Neural cell (in vitro differentiated cells): ENCODE measurements at regions not wholly inside any gene's neighbourhood (a gene's known extent, or its start where the extent isn't known, plus 50 kb on each side); places are given as distances from the start of the nearest gene placed in this dataset.

Experiments used
- H2AFZ ChIP-seq: fragments of 200-600, 300-800 bp; sonication (generic), shearing (Covaris generic); 2 replicates; pipeline ENCODE4 v1.6.0; 2014; ENCODE audit warnings: low read depth, mild to moderate bottlenecking, antibody characterized with exemption, low read length, moderate library complexity
- H3F3A ChIP-seq: fragments of 200-600 bp; shearing (Covaris generic); 2 replicates; pipeline ENCODE4 v1.6.1; 2016; ENCODE audit warnings: mild to moderate bottlenecking, moderate library complexity, mixed read lengths, antibody characterized with exemption, low read length; ENCODE audit not compliant: insufficient read depth, poor library complexity, severe bottlenecking
- H3K27ac ChIP-seq: fragments of 200-600, 300-800 bp; sonication (generic), shearing (Covaris generic); 2 replicates; pipeline ENCODE4 v1.5.1; 2014; ENCODE audit warnings: mild to moderate bottlenecking, low read length, moderate library complexity
- H3K27me3 ChIP-seq: fragments of 300-800, 200-600 bp; sonication (generic), shearing (Covaris generic); 2 replicates; pipeline ENCODE4 v1.6.0; 2014; ENCODE audit warnings: mild to moderate bottlenecking, low read depth, low read length, moderate library complexity; ENCODE audit not compliant: insufficient read depth
- H3K36me3 ChIP-seq: fragments of 300-800, 200-600 bp; sonication (generic), shearing (Covaris generic); 2 replicates; pipeline ENCODE4 v1.5.1; 2014; ENCODE audit warnings: mild to moderate bottlenecking, antibody characterized with exemption, low read length, moderate library complexity; ENCODE audit not compliant: insufficient read depth
- H3K4me2 ChIP-seq: fragments of 300-800, 200-600 bp; sonication (generic), shearing (Covaris generic); 2 replicates; pipeline ENCODE4 v1.6.0; 2014; ENCODE audit warnings: mild to moderate bottlenecking, low read length
- H3K4me3 ChIP-seq: fragments of 300-800, 200-600 bp; sonication (generic), shearing (Covaris generic); 2 replicates; pipeline ENCODE4 v1.5.1; 2014; ENCODE audit warnings: mild to moderate bottlenecking, low read length, moderate library complexity
- H3K79me2 ChIP-seq: fragments of 200-600 bp; shearing (Covaris generic); replicated peaks from 2 replicates; pipeline ENCODE4 v1.6.0; 2014; ENCODE audit warnings: mild to moderate bottlenecking, low read length, moderate library complexity; ENCODE audit not compliant: insufficient read depth
- H3K9ac ChIP-seq: fragments of 300-800, 200-600 bp; sonication (generic), shearing (Covaris generic); 2 replicates; pipeline ENCODE4 v1.6.1; 2016; ENCODE audit warnings: mild to moderate bottlenecking, low read length, mixed read lengths
- H3K9me2 ChIP-seq: fragments of 200-600 bp; shearing (Covaris generic); 2 replicates; pipeline ENCODE4 v1.6.1; 2016; ENCODE audit warnings: mild to moderate bottlenecking, low read length, mixed read lengths; ENCODE audit not compliant: insufficient read depth
- H3K9me3 ChIP-seq: fragments of 200-600, 300-800 bp; sonication (generic), shearing (Covaris generic); 2 replicates; pipeline ENCODE4 v1.6.1; 2016; ENCODE audit warnings: mild to moderate bottlenecking, mixed run types, low read length, moderate library complexity, mixed read lengths
- H4K20me1 ChIP-seq: fragments of 200-600 bp; shearing (Covaris generic); 2 replicates; pipeline ENCODE4 v1.6.1; 2016; ENCODE audit warnings: mild to moderate bottlenecking, mixed run types; ENCODE audit not compliant: insufficient read depth
- EP300 ChIP-seq: fragments of 450-650 bp; conservative IDR thresholded peaks from 2 replicates; pipeline ENCODE4 v1.6.1; 2014; ENCODE audit warnings: antibody characterized with exemption, mild to moderate bottlenecking, moderate library complexity; ENCODE audit not compliant: poor library complexity, severe bottlenecking
- EZH2 ChIP-seq: fragments of 200-600, 300-800 bp; shearing (Covaris generic), sonication (generic); IDR thresholded peaks from 2 replicates; pipeline ENCODE4 v1.6.1; 2014; ENCODE audit warnings: antibody characterized with exemption, low read length, borderline replicate concordance, mild to moderate bottlenecking; ENCODE audit not compliant: insufficient read depth, poor library complexity, severe bottlenecking
- MXI1 ChIP-seq: fragments of 450-650 bp; conservative IDR thresholded peaks from 2 replicates; pipeline ENCODE4 v1.6.1; 2014; ENCODE audit warnings: antibody characterized with exemption, mild to moderate bottlenecking; ENCODE audit not compliant: poor library complexity, severe bottlenecking
- POLR2AphosphoS5 ChIP-seq: IDR thresholded peaks from 2 replicates; pipeline ENCODE4 v1.6.1; 2012
- RAD21 ChIP-seq: fragments of 450-650 bp; conservative IDR thresholded peaks from 2 replicates; pipeline ENCODE4 v1.6.1; 2014; ENCODE audit warnings: antibody characterized with exemption, mild to moderate bottlenecking, moderate library complexity
- SMC3 ChIP-seq: fragments of 450-650 bp; conservative IDR thresholded peaks from 2 replicates; pipeline ENCODE4 v1.6.1; 2014; ENCODE audit warnings: antibody characterized with exemption, mild to moderate bottlenecking, moderate library complexity; ENCODE audit not compliant: poor library complexity
- TAF1 ChIP-seq: IDR thresholded peaks from 2 replicates; pipeline ENCODE4 v1.6.1; 2012; ENCODE audit warnings: low read depth
- TF ChIP-seq, protein P1 (sequence below): IDR thresholded peaks from 2 replicates; pipeline ENCODE4 v1.6.1; 2012; ENCODE audit warnings: borderline replicate concordance
- TF ChIP-seq, protein P2 (sequence below): fragments of 450-650 bp; IDR thresholded peaks from 2 replicates; pipeline ENCODE4 v1.5.1; 2014; ENCODE audit warnings: antibody characterized with exemption, mild to moderate bottlenecking, moderate library complexity; ENCODE audit not compliant: poor library complexity, severe bottlenecking

DNA sequence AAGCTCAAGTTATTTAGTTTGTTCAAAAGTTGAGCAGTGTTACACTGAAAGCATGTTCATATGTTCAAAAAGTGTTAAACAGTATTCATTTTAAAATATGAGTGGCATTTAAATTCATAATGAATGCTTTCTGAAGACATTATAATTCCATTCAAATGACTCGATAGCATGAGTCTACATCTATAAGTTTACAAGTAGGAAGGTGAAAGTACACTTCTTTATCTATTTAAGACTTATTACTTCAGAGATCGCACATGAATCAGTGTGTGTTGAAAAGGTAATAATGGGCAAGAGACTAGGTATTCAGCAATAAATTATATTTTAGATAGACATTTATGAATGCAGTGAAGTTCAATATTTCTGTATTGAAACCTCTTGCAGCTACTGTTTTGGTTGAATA lies 456.1 kb downstream of the GRXCR1 start:
- Histone ChIP-seq H3K79me2 (no peaks in the 10 kb centered on the region), H3K9me2 (no peaks in the 10 kb centered on the region), H3F3A (no peaks in the 10 kb centered on the region), H3K27ac (no peak overlapping the region), H2AFZ (no peak overlapping the region), H3K4me2 (no peak overlapping the region), H4K20me1 (no peaks in the 10 kb centered on the region), H3K9ac (no peak overlapping the region), H3K27me3 (no peaks in the 10 kb centered on the region), H3K36me3 (no peaks in the 10 kb centered on the region), H3K9me3 (no peaks in the 10 kb centered on the region), H3K4me3 (no peak overlapping the region)
- TF ChIP-seq MXI1, result no peak
- TF ChIP-seq EZH2, result no peak
- TF ChIP-seq TAF1, result no peak
- TF ChIP-seq SMC3, result no peak
- TF ChIP-seq, protein P1, sequence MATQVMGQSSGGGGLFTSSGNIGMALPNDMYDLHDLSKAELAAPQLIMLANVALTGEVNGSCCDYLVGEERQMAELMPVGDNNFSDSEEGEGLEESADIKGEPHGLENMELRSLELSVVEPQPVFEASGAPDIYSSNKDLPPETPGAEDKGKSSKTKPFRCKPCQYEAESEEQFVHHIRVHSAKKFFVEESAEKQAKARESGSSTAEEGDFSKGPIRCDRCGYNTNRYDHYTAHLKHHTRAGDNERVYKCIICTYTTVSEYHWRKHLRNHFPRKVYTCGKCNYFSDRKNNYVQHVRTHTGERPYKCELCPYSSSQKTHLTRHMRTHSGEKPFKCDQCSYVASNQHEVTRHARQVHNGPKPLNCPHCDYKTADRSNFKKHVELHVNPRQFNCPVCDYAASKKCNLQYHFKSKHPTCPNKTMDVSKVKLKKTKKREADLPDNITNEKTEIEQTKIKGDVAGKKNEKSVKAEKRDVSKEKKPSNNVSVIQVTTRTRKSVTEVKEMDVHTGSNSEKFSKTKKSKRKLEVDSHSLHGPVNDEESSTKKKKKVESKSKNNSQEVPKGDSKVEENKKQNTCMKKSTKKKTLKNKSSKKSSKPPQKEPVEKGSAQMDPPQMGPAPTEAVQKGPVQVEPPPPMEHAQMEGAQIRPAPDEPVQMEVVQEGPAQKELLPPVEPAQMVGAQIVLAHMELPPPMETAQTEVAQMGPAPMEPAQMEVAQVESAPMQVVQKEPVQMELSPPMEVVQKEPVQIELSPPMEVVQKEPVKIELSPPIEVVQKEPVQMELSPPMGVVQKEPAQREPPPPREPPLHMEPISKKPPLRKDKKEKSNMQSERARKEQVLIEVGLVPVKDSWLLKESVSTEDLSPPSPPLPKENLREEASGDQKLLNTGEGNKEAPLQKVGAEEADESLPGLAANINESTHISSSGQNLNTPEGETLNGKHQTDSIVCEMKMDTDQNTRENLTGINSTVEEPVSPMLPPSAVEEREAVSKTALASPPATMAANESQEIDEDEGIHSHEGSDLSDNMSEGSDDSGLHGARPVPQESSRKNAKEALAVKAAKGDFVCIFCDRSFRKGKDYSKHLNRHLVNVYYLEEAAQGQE, result no peak

DNA sequence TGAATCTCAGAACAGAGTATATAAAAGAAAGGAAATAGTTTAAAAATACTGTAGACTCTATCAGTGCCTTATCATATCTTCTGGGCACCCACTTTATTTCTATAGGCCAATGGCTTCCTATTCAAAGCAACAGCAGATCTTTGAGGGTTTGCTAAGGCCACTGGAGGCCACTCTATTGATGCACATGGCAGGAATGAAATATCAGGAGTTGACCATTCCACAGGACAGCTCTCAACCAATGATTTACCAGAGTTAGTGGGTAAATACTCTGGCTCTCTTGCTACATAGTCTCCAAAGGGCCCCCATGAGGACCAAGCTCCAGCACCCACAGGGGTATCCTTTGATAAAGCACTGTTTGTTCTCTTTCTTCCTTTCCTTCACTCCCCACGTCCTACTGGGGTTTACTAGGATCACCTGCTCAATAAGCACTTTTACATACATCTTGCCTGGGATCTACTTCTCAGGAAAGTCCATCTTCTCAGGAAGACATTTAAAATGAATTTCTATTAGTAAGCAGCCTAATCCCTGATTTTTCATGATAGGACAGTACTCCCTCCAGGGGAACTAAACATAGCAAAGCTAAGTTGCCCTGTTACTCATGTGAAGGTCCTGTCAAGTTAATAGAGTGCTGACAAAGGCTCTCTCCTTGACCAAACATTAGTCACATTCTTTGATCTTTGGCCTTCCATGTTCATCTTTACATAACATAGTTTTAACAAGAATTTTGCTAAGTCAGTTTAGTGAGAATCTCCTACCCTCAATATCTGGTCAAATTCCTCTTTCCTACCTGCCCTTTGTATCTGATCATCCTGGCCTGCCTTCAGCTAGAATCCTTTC lies 459.7 kb downstream of the GRXCR1 start:
- no peak overlapping the region for H3K4me2 ChIP-seq
- no peaks in the 10 kb centered on the region for H3K27me3 ChIP-seq
- no peaks in the 10 kb centered on the region for H4K20me1 ChIP-seq
- H2AFZ ChIP-seq, result no peak overlapping the region
- H3K9me2 ChIP-seq, result no peaks in the 10 kb centered on the region
- H3K4me3 ChIP-seq, result no peak overlapping the region
- H3K9me3 ChIP-seq, result no peaks in the 10 kb centered on the region
- no peaks in the 10 kb centered on the region for H3K36me3 ChIP-seq
- no peak overlapping the region for H3K27ac ChIP-seq
- no peak for TF ChIP-seq MXI1
- TF ChIP-seq EP300, result no peak
- no peak for TF ChIP-seq POLR2AphosphoS5
- TF ChIP-seq SMC3, result no peak
- TF ChIP-seq EZH2, result no peak
- TF ChIP-seq, protein P1, result no peak
- TF ChIP-seq TAF1, result no peak
- no peak for TF ChIP-seq RAD21
- TF ChIP-seq, protein P2, sequence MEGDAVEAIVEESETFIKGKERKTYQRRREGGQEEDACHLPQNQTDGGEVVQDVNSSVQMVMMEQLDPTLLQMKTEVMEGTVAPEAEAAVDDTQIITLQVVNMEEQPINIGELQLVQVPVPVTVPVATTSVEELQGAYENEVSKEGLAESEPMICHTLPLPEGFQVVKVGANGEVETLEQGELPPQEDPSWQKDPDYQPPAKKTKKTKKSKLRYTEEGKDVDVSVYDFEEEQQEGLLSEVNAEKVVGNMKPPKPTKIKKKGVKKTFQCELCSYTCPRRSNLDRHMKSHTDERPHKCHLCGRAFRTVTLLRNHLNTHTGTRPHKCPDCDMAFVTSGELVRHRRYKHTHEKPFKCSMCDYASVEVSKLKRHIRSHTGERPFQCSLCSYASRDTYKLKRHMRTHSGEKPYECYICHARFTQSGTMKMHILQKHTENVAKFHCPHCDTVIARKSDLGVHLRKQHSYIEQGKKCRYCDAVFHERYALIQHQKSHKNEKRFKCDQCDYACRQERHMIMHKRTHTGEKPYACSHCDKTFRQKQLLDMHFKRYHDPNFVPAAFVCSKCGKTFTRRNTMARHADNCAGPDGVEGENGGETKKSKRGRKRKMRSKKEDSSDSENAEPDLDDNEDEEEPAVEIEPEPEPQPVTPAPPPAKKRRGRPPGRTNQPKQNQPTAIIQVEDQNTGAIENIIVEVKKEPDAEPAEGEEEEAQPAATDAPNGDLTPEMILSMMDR, result no peak
- no peak overlapping the region for H3K9ac ChIP-seq
- H3F3A ChIP-seq, result no peaks in the 10 kb centered on the region
- H3K79me2 ChIP-seq, result no peaks in the 10 kb centered on the region
